ENCODE measurements at regions not wholly inside any gene's neighbourhood (a gene's known extent, or its start where the extent isn't known, plus 50 kb on each side); places are given as distances from the start of the nearest gene placed in this dataset.

DNA sequence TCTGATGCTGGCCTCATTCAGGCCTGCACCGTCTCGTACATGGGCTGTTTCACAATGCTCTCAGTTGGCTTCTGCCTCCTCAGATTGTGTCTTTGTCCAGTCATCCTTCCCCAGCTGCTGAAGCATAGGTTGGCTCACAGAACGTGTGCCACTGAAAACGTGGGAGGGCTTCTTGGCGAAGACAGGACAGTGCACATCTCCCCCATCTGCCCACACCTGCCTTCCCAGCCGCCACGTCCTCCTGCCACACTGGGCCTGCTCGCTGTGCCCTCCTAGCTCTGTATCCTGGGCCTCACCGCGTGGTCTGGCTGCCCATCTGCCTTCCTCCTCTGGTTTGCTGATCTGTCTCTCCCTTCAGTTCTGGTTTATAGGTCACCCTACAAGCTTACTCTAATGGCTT lies 230.0 kb upstream of the TOPAZ1 start:
- Histone ChIP-seq H3K4me2 (ENCODE audit: insufficient read depth, low read length) (no peak overlapping the region), H3K4me3 (ENCODE audit: insufficient read depth, low read length) (no peak overlapping the region), H3K27ac (ENCODE audit: low read depth, low read length) (no peak overlapping the region), H3K4me1 (ENCODE audit: insufficient read depth, low read length) (no peaks in the 10 kb centered on the region), H3K9me3 (ENCODE audit: low read depth, low read length) (no peaks in the 10 kb centered on the region), H3K27me3 (ENCODE audit: insufficient read depth, low read length) (no peaks in the 10 kb centered on the region), H3K79me2 (ENCODE audit: insufficient read depth, low read length) (peaks cover 17% of the 10 kb centered on the region), H3K36me3 (ENCODE audit: insufficient read depth, low read length) (no peaks in the 10 kb centered on the region), H4K20me1 (ENCODE audit: insufficient read depth, low read length) (no peaks in the 10 kb centered on the region), H2AFZ (ENCODE audit: low read length) (no peak overlapping the region)
- TF ChIP-seq, protein P1, sequence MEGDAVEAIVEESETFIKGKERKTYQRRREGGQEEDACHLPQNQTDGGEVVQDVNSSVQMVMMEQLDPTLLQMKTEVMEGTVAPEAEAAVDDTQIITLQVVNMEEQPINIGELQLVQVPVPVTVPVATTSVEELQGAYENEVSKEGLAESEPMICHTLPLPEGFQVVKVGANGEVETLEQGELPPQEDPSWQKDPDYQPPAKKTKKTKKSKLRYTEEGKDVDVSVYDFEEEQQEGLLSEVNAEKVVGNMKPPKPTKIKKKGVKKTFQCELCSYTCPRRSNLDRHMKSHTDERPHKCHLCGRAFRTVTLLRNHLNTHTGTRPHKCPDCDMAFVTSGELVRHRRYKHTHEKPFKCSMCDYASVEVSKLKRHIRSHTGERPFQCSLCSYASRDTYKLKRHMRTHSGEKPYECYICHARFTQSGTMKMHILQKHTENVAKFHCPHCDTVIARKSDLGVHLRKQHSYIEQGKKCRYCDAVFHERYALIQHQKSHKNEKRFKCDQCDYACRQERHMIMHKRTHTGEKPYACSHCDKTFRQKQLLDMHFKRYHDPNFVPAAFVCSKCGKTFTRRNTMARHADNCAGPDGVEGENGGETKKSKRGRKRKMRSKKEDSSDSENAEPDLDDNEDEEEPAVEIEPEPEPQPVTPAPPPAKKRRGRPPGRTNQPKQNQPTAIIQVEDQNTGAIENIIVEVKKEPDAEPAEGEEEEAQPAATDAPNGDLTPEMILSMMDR (IDR thresholded peaks at IDR 0.05; ENCODE audit: extremely low read depth, low read depth, low read length) = no peak
- no peak for DNase-seq (ENCODE audit: insufficient read length, low spot score, missing footprints)

DNA sequence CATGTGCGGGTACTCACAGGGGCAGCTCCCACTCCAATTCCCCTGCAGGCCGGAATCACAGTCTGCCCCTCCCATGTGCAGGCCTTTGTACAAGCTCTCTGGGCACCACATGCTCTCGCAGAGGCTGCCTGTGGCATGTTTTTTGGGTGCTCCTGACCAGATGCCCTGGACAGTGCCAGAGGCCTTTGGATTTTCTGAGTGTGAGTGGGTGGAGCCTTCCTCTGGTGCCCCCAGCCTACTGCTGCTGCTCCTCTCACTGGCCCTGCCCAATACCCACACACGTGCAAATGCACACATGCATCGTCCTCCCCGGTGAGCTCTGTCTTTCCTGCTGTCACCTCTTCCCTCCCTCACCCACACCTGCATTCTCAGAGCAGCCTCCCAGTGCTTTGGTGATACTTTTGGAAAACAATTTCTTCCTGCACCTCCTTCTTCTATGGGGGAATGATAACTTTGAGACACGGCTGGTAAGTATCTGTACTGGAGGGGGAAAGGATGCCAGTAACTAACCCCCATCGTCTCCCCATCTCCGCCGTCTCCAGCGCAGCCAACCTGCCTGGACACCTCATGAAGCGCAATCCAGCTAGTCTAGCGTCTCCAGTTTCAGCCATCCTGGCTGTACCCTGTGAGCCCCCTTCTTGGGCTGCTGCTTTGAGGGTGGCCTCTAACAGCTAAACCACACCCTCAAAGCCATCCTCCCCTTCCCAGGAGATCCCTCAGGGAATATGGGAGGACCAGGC lies 229.4 kb upstream of the TOPAZ1 start:
- TF ChIP-seq, protein P1 (IDR thresholded peaks at IDR 0.05; ENCODE audit: extremely low read depth, low read depth, low read length) = no peak
- Histone ChIP-seq H3K9me3 (ENCODE audit: low read depth, low read length) (no peaks in the 10 kb centered on the region), H3K4me2 (ENCODE audit: insufficient read depth, low read length) (no peak overlapping the region), H2AFZ (ENCODE audit: low read length) (no peak overlapping the region), H4K20me1 (ENCODE audit: insufficient read depth, low read length) (no peaks in the 10 kb centered on the region), H3K4me1 (ENCODE audit: insufficient read depth, low read length) (no peaks in the 10 kb centered on the region), H3K27ac (ENCODE audit: low read depth, low read length) (no peak overlapping the region), H3K79me2 (ENCODE audit: insufficient read depth, low read length) (peaks cover 18% of the 10 kb centered on the region), H3K27me3 (ENCODE audit: insufficient read depth, low read length) (no peaks in the 10 kb centered on the region), H3K36me3 (ENCODE audit: insufficient read depth, low read length) (no peaks in the 10 kb centered on the region), H3K4me3 (ENCODE audit: insufficient read depth, low read length) (no peak overlapping the region)
- DNase-seq (ENCODE audit: insufficient read length, low spot score, missing footprints) = no peak

DNA sequence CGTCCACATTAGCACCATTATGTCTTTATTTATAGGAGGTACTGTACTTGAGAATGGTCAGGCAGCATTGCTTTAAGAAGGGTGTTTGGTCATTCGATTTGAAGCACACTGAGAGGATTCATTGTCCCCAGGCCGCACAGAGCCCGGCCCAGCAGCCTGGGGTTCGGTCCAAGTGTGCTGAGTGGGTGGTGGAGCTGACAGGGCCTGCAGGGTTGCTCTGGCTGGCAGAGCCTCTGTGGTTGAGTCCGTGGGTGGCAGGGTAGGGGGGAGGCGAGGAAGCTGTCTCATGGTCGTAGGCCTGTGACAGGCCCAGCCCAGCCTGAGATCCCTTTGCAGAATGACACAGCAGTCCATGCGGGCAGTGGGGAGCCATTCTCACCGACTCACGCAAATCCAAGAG lies 227.7 kb upstream of the TOPAZ1 start:
- no peak overlapping the region for H3K4me2 ChIP-seq (ENCODE audit: insufficient read depth, low read length)
- no peak overlapping the region for H3K4me3 ChIP-seq (ENCODE audit: insufficient read depth, low read length)
- peaks cover 20% of the 10 kb centered on the region for H3K79me2 ChIP-seq (ENCODE audit: insufficient read depth, low read length)
- H3K4me1 ChIP-seq (ENCODE audit: insufficient read depth, low read length) = no peaks in the 10 kb centered on the region
- no peak overlapping the region for H2AFZ ChIP-seq (ENCODE audit: low read length)
- H3K27me3 ChIP-seq (ENCODE audit: insufficient read depth, low read length) = no peaks in the 10 kb centered on the region
- DNase-seq (ENCODE audit: insufficient read length, low spot score, missing footprints) = no peak
- no peaks in the 10 kb centered on the region for H3K36me3 ChIP-seq (ENCODE audit: insufficient read depth, low read length)
- no peaks in the 10 kb centered on the region for H3K9me3 ChIP-seq (ENCODE audit: low read depth, low read length)
- no peaks in the 10 kb centered on the region for H4K20me1 ChIP-seq (ENCODE audit: insufficient read depth, low read length)
- TF ChIP-seq, protein P1 (IDR thresholded peaks at IDR 0.05; ENCODE audit: extremely low read depth, low read depth, low read length) = no peak
- H3K27ac ChIP-seq (ENCODE audit: low read depth, low read length) = no peak overlapping the region

DNA sequence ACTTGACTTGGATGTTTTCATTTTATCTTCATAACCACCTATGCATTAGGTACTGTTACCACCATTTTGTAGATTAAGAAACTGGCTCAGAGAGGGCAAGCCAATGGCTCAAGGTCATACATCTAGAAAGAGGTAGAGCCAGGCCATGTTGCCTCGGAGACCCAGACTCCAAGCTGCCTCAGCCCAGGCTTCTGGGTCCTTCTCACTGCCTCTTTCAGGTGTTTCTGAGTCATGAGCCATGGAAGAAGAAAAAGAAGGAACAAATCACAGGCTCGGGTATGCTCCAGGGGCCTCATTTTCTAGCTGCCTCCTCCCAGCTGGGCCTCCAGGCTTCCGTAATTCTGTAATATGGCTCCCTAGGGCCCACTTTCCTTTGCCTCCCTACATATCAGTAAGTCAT lies 226.5 kb upstream of the TOPAZ1 start:
- H3K4me2 ChIP-seq (ENCODE audit: insufficient read depth, low read length) = no peak overlapping the region
- no peaks in the 10 kb centered on the region for H3K9me3 ChIP-seq (ENCODE audit: low read depth, low read length)
- H3K79me2 ChIP-seq (ENCODE audit: insufficient read depth, low read length) = peaks cover 18% of the 10 kb centered on the region
- no peak for DNase-seq (ENCODE audit: insufficient read length, low spot score, missing footprints)
- no peaks in the 10 kb centered on the region for H4K20me1 ChIP-seq (ENCODE audit: insufficient read depth, low read length)
- no peaks in the 10 kb centered on the region for H3K27me3 ChIP-seq (ENCODE audit: insufficient read depth, low read length)
- no peak overlapping the region for H3K4me3 ChIP-seq (ENCODE audit: insufficient read depth, low read length)
- no peaks in the 10 kb centered on the region for H3K36me3 ChIP-seq (ENCODE audit: insufficient read depth, low read length)
- no peaks in the 10 kb centered on the region for H3K4me1 ChIP-seq (ENCODE audit: insufficient read depth, low read length)
- H3K27ac ChIP-seq (ENCODE audit: low read depth, low read length) = no peak overlapping the region
- H2AFZ ChIP-seq (ENCODE audit: low read length) = no peak overlapping the region
- TF ChIP-seq, protein P1 (IDR thresholded peaks at IDR 0.05; ENCODE audit: extremely low read depth, low read depth, low read length) = no peak

Measured in osteoblast (primary cell).